Transverse colon (tissue), 4 donors: ENCODE measurements at regions not wholly inside any gene's neighbourhood (a gene's known extent, or its start where the extent isn't known, plus 50 kb on each side); places are given as distances from the start of the nearest gene placed in this dataset.

ENCODE experiments used
- DNase-seq: peaks from one replicate; pipeline ENCODE4 v3.0.0-alpha.2; 2019
- H3K27ac ChIP-seq, 4 donors: fragments of 200-600 bp; sonication (generic); 2 replicates each; pipeline ENCODE4 v1.5.1; 2016 to 2018; ENCODE audit warnings: inconsistent platforms in 4 of 4
- H3K27me3 ChIP-seq: fragments of 200-600 bp; sonication (generic); 2 replicates; pipeline ENCODE4 v1.5.1; 2017; ENCODE audit warnings: inconsistent platforms
- H3K36me3 ChIP-seq, 4 donors: fragments of 200-600 bp; sonication (generic); 2 replicates each; pipeline ENCODE4 v1.5.1; 2017 to 2019; ENCODE audit warnings: inconsistent platforms in 4 of 4
- H3K4me1 ChIP-seq, 4 donors: fragments of 200-600 bp; sonication (generic); 2 replicates each; pipeline ENCODE4 v1.5.1; 2017 to 2020; ENCODE audit warnings: inconsistent platforms in 4 of 4
- H3K4me3 ChIP-seq, 4 donors: fragments of 200-600 bp; sonication (generic); 1 replicate in 1 of 4; 2 replicates in 3 of 4; pipeline versions ENCODE4 v1.5.1 to v1.6.1; 2017 to 2019; ENCODE audit warnings: inconsistent platforms in 4 of 4
- H3K9me3 ChIP-seq, 2 donors: fragments of 200-600 bp; sonication (generic); 2 replicates each; pipeline ENCODE4 v1.5.1; 2017 to 2019; ENCODE audit warnings: inconsistent platforms in 2 of 2
- EP300 ChIP-seq: sonication (generic); formaldehyde crosslinking; IDR thresholded peaks from one replicate; pipeline ENCODE4 v1.6.1; 2017; ENCODE audit warnings: antibody characterized with exemption, low read depth
- POLR2A ChIP-seq: fragments of 450-650 bp; IDR thresholded peaks from one replicate; pipeline ENCODE4 v1.6.1; 2016; ENCODE audit warnings: antibody characterized with exemption, mild to moderate bottlenecking, moderate library complexity
- POLR2AphosphoS5 ChIP-seq, 3 donors: sonication (generic); formaldehyde crosslinking; IDR thresholded peaks; one replicate each; pipeline ENCODE4 v1.6.1; 2016; ENCODE audit warnings: antibody characterized with exemption in 3 of 3
- WGBS, 2 donors: methylation state at CpG; one replicate each; pipeline ENCODE4 v1.1.5; 2018; ENCODE audit warnings: low coverage in 1 of 2; 5-methylcytosine and 5-hydroxymethylcytosine counted together
- in situ Hi-C, 4 donors: fragments of 200-750 bp; cut with MboI; loops; one replicate each; pipeline versions ENCODE4 v1.15.0 to v1.15.1; 2017; ENCODE audit warnings: low sequenced_read_pairs in 3 of 4, low pct_ligation_motif_present in 1 of 4, low pct_unique_long_range_greater_than_20kb in 1 of 4
- intact Hi-C: fragments of 100-400 bp; cut with DNase I; formaldehyde crosslinking; loops from one replicate; pipeline ENCODE4 v1.15.1; 2023; ENCODE audit warnings: low total_unique reads
- TF ChIP-seq, protein P1 (sequence below), 5 experiments: fragments of 200-600 bp in 3 of 5; fragments of 450-650 bp in 2 of 5; sonication (generic) in 3 of 5; IDR thresholded peaks; 1 replicate in 2 of 5; 2 replicates in 3 of 5; pipeline ENCODE4 v1.5.1; 2016 to 2017; ENCODE audit warnings: antibody characterized with exemption in 5 of 5, inconsistent platforms in 3 of 5, mild to moderate bottlenecking in 2 of 5, moderate library complexity in 1 of 5

DNA sequence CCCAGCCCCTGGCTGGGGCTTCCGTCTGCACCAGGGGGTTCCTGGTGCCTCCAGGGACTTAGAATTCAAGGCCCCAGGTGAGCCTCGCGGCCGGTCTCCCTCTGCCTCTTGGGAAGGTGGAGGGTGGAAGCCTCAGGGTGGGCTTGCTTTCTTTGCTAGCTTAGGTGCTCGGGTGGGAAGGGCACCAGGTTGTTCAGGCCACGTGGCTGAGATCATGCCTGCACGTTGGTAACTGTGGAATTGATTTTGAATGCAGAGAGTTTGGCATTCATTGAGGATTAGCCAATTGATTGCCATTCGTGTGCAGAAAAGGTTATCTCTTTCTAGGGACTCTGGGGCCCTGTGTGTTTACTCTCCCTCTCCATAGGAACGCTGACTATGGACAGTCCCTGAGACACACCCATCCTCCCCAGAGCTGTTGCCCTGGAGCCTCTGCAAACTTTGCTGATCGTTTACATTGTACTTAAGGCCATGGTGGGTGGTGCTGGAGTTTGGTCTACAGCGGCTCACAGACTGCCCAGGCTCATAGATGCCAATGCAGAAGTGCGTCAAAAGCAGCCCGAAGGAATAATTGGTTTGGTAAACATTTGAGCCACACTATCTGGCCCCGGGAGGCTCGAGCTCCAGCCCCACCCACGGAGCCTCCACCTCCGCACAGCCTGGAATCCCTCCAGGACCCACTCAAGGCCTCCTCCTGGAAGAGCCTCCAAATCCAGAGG, 1457.7 kb downstream of the BRD1 start:
- DNase-seq: peak; percentile 20
- Histone ChIP-seq H3K4me3 (no peak overlapping the region), H3K36me3 (no peaks in the 10 kb centered on the region), H3K9me3 (no peaks in the 10 kb centered on the region), H3K4me1 (peaks cover 0 to 14% (median 11%) of the 10 kb centered on the region in 4 donors), H3K27me3 (no peaks in the 10 kb centered on the region), H3K27ac (peak overlapping the region in 1 of 4 donors; percentile 39)
- intact Hi-C loops: no loop called here
- no peak for TF ChIP-seq POLR2AphosphoS5 (IDR thresholded peaks at IDR 0.05)
- TF ChIP-seq EP300: no peak
- TF ChIP-seq, protein P1, sequence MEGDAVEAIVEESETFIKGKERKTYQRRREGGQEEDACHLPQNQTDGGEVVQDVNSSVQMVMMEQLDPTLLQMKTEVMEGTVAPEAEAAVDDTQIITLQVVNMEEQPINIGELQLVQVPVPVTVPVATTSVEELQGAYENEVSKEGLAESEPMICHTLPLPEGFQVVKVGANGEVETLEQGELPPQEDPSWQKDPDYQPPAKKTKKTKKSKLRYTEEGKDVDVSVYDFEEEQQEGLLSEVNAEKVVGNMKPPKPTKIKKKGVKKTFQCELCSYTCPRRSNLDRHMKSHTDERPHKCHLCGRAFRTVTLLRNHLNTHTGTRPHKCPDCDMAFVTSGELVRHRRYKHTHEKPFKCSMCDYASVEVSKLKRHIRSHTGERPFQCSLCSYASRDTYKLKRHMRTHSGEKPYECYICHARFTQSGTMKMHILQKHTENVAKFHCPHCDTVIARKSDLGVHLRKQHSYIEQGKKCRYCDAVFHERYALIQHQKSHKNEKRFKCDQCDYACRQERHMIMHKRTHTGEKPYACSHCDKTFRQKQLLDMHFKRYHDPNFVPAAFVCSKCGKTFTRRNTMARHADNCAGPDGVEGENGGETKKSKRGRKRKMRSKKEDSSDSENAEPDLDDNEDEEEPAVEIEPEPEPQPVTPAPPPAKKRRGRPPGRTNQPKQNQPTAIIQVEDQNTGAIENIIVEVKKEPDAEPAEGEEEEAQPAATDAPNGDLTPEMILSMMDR (IDR thresholded peaks at IDR 0.05): no peak
- no peak for TF ChIP-seq POLR2A
- in situ Hi-C loops: no loop called here
- WGBS, 2 donors: 0 to 23% methylated on average over 1 to 17 of the region's 17 CpGs

DNA sequence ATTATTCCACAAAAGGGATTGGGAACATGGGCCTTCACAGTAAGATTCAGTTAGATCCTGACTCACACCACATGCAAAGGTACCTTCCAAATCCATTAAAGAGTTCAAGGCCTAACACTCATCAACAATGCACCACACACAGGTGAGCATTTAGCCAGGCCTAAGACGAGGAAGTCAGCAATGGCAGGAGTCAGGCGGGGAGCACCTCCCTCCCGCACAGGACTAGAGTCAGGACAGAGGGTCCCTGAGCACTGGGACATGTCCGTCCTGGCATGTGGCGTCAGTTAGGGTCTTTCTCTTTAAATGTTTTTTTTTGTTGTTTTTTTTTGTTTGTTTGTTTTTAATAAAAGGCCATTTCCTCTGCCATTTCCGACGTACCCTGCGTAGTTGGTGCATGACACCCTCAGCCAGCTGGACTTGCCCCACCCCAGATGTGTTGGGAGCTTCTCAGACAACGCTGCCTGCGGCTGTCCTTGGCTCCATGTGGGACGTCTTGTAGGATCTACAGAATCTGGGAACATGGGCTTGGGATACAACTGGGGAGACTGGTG, 1458.6 kb downstream of the BRD1 start:
- H3K4me3 ChIP-seq: no peak overlapping the region
- no peak overlapping the region for H3K27ac ChIP-seq
- no peaks in the 10 kb centered on the region for H3K36me3 ChIP-seq
- in situ Hi-C loops (no loop called here), intact Hi-C loops (no loop called here)
- DNase-seq: no peak
- TF ChIP-seq POLR2AphosphoS5 (IDR thresholded peaks at IDR 0.05) (no peak), EP300 (no peak), POLR2A (no peak)
- TF ChIP-seq, protein P1 (IDR thresholded peaks at IDR 0.05): no peak
- no peaks in the 10 kb centered on the region for H3K27me3 ChIP-seq
- peaks cover 0 to 14% (median 11%) of the 10 kb centered on the region in 4 donors for H3K4me1 ChIP-seq
- no peaks in the 10 kb centered on the region for H3K9me3 ChIP-seq
- WGBS, 2 donors: 83 to 85% methylated on average over 11 of the region's 11 CpGs

DNA sequence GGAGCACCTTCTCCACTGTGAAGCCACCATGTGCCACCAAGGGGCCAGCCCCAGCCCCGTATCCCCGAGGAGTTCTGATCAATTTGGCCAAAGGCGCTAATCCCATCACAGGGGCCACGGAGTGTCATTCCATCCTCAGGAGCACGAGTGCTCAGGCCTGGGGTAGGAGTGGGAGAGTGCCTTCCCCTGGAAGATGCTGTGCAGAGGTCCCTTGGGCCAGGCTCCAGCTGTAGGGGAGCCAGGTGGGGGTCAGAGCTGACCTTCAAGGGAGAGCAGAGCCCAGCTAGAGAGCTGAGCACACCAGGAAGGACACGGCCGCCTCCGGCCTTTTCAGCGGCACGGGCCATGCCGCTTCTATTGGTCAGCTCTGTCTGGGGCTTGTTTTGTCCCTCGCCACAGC, 1459.9 kb downstream of the BRD1 start:
- no peaks in the 10 kb centered on the region for H3K27me3 ChIP-seq

DNA sequence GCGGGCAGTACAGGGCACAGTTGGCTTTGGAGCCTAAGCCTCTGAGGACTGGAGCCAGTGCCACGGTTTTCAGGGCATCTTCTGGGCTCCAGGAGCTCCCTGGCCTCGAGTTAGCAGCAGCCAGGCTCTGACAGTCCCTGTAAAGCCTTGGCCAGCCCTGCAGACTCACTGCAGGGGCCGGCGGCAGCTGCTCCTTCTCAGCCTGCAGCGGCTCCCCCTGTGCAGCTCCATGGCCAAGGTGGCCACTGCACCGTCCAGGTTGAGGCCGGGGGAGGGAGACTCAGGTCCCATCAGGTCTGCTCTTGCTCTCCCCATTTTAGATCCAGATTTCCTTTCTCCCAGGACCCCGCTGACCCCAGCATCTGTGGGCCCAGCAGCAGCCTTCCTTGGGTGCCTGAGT, 1461.1 kb downstream of the BRD1 start:
- no peak overlapping the region for H3K27ac ChIP-seq
- H3K36me3 ChIP-seq: no peaks in the 10 kb centered on the region
- DNase-seq: peak; percentile 3
- no peaks in the 10 kb centered on the region for H3K27me3 ChIP-seq
- WGBS, 2 donors: 84 to 100% methylated on average over 1 to 7 of the region's 9 CpGs
- intact Hi-C loops: no loop called here
- H3K9me3 ChIP-seq: no peaks in the 10 kb centered on the region
- H3K4me3 ChIP-seq: no peak overlapping the region
- in situ Hi-C loops: no loop called here
- TF ChIP-seq POLR2A: no peak
- peaks cover 0 to 14% (median 11%) of the 10 kb centered on the region in 4 donors for H3K4me1 ChIP-seq

More for the DNA sequence above, 1459.9 kb downstream of the BRD1 start:
- peaks cover 0 to 14% (median 11%) of the 10 kb centered on the region in 4 donors for H3K4me1 ChIP-seq
- H3K4me3 ChIP-seq: no peak overlapping the region
- TF ChIP-seq POLR2A: no peak
- in situ Hi-C loops (no loop called here), intact Hi-C loops (no loop called here)
- H3K36me3 ChIP-seq: no peaks in the 10 kb centered on the region
- no peak overlapping the region for H3K27ac ChIP-seq
- 60 to 95% methylated on average over 1 to 12 of the region's 12 CpGs for WGBS, 2 donors
- H3K9me3 ChIP-seq: no peaks in the 10 kb centered on the region
- peak; percentile 1 for DNase-seq

DNA sequence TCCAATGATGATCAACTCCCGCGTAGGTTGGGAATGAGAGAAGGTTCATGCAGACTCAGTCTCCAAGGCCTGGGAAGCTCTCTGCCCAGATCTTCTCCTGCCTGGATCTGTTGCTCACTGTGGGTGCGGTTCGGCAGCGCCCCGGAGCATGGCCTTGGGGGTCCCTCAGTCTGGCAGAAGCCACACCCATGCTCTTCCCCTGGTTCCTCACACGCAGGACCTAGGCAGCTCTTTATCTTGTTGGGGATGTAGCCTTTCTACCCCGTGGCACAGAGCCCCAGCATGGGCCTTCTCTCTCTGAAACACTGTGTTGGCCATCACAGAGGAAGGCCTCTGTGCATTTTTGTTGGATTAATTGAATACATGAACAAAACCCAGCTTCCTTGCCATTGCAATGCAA, 1461.6 kb downstream of the BRD1 start:
- H3K27ac ChIP-seq: no peak overlapping the region
- H3K36me3 ChIP-seq: no peaks in the 10 kb centered on the region
- no peak overlapping the region for H3K4me3 ChIP-seq
- no peaks in the 10 kb centered on the region for H3K9me3 ChIP-seq
- peak; percentile 1 for DNase-seq
- in situ Hi-C loops (no loop called here), intact Hi-C loops (no loop called here)
- 82% methylated on average over 8 of the region's 8 CpGs; no CpG with 5 or more reads in 1 of the 2 donors for WGBS, 2 donors
- H3K4me1 ChIP-seq: peaks cover 0 to 14% (median 11%) of the 10 kb centered on the region in 4 donors
- TF ChIP-seq, protein P1 (IDR thresholded peaks at IDR 0.05): no peak
- TF ChIP-seq POLR2A: no peak
- TF ChIP-seq EP300: no peak
- TF ChIP-seq POLR2AphosphoS5 (IDR thresholded peaks at IDR 0.05): no peak
- no peaks in the 10 kb centered on the region for H3K27me3 ChIP-seq
